ENCODE measurements at regions not wholly inside any gene's neighbourhood (a gene's known extent, or its start where the extent isn't known, plus 50 kb on each side); places are given as distances from the start of the nearest gene placed in this dataset.

GRCh38 chr17:34820922-34821321 lies 140.3 kb downstream of the CCT6B start:
- DNase-seq (peak; percentile 4), ATAC-seq (no peak)
- no peak overlapping the region for H3K4me2 ChIP-seq (ENCODE audit: low read length)
- H4K20me1 ChIP-seq (ENCODE audit: low read length) = no peaks in the 10 kb centered on the region
- no peak overlapping the region for H3K4me3 ChIP-seq (ENCODE audit: low read length)
- no TSS peak for BruUV-seq (replicated peaks)
- H3F3A ChIP-seq (ENCODE audit: low read length, unreplicated experiment) = no peaks in the 10 kb centered on the region
- no peaks in the 10 kb centered on the region for H3K79me2 ChIP-seq (ENCODE audit: low read length)
- no peaks in the 10 kb centered on the region for H3K36me3 ChIP-seq (ENCODE audit: low read depth, low read length)
- H3K9me2 ChIP-seq (replicated peaks; ENCODE audit: low read length) = no peaks in the 10 kb centered on the region
- CTCF ChIA-PET = no interaction called here
- intact Hi-C loops (cut with micrococcal nuclease) = no loop called here
- H3K9ac ChIP-seq (ENCODE audit: low read length) = no peak overlapping the region
- POLR2A ChIA-PET (ENCODE audit: unreplicated experiment) = no interaction called here
- no peaks in the 10 kb centered on the region for H3K27me3 ChIP-seq (ENCODE audit: low read length)
- H3K9me3 ChIP-seq (ENCODE audit: low read length) = no peaks in the 10 kb centered on the region
- H3K4me1 ChIP-seq (ENCODE audit: insufficient read depth, low read length) = no peaks in the 10 kb centered on the region
- TF ChIP-seq EZH2phosphoT487 (IDR thresholded peaks at IDR 0.05; ENCODE audit: borderline replicate concordance, low read length) = no peak
- no peak for TF ChIP-seq CTCF (conservative IDR thresholded peaks at IDR 0.05; ENCODE audit: low read depth, low read length)
- no peak for TF ChIP-seq EZH2 (IDR thresholded peaks at IDR 0.05; ENCODE audit: low read length, unreplicated experiment)
- H3K27ac ChIP-seq (ENCODE audit: low read length) = no peak overlapping the region
- H2AFZ ChIP-seq (ENCODE audit: low read length) = no peak overlapping the region

GRCh38 chr17:34820248-34820801 lies 140.9 kb downstream of the CCT6B start:
- no peaks in the 10 kb centered on the region for H3K9me2 ChIP-seq (replicated peaks; ENCODE audit: low read length)
- no peaks in the 10 kb centered on the region for H4K20me1 ChIP-seq (ENCODE audit: low read length)
- ChIA-PET POLR2A (ENCODE audit: unreplicated experiment) (no interaction called here), CTCF (no interaction called here)
- H3K9me3 ChIP-seq (ENCODE audit: low read length) = no peaks in the 10 kb centered on the region
- TF ChIP-seq EZH2phosphoT487 (IDR thresholded peaks at IDR 0.05; ENCODE audit: borderline replicate concordance, low read length) = no peak
- TF ChIP-seq CTCF (conservative IDR thresholded peaks at IDR 0.05; ENCODE audit: low read depth, low read length) = no peak
- no peak for TF ChIP-seq EZH2 (IDR thresholded peaks at IDR 0.05; ENCODE audit: low read length, unreplicated experiment)
- no peaks in the 10 kb centered on the region for H3F3A ChIP-seq (ENCODE audit: low read length, unreplicated experiment)
- no peak overlapping the region for H2AFZ ChIP-seq (ENCODE audit: low read length)
- no TSS peak for BruUV-seq (replicated peaks)
- no peaks in the 10 kb centered on the region for H3K36me3 ChIP-seq (ENCODE audit: low read depth, low read length)
- intact Hi-C loops (cut with micrococcal nuclease) = no loop called here
- H3K9ac ChIP-seq (ENCODE audit: low read length) = no peak overlapping the region
- no peaks in the 10 kb centered on the region for H3K4me1 ChIP-seq (ENCODE audit: insufficient read depth, low read length)
- no peak overlapping the region for H3K4me2 ChIP-seq (ENCODE audit: low read length)
- H3K4me3 ChIP-seq (ENCODE audit: low read length) = no peak overlapping the region
- H3K27ac ChIP-seq (ENCODE audit: low read length) = no peak overlapping the region
- no peaks in the 10 kb centered on the region for H3K79me2 ChIP-seq (ENCODE audit: low read length)
- DNase-seq = no peak
- no peak for ATAC-seq
- no peaks in the 10 kb centered on the region for H3K27me3 ChIP-seq (ENCODE audit: low read length)

GRCh38 chr17:34817252-34818035 lies 143.8 kb downstream of the CCT6B start:
- Histone ChIP-seq H3K9ac (ENCODE audit: low read length) (no peak overlapping the region), H3K9me3 (ENCODE audit: low read length) (no peaks in the 10 kb centered on the region), H3K4me1 (ENCODE audit: insufficient read depth, low read length) (no peaks in the 10 kb centered on the region), H3K36me3 (ENCODE audit: low read depth, low read length) (no peaks in the 10 kb centered on the region), H3F3A (ENCODE audit: low read length, unreplicated experiment) (no peaks in the 10 kb centered on the region), H2AFZ (ENCODE audit: low read length) (no peak overlapping the region), H3K9me2 (replicated peaks; ENCODE audit: low read length) (no peaks in the 10 kb centered on the region), H3K4me2 (ENCODE audit: low read length) (no peak overlapping the region), H4K20me1 (ENCODE audit: low read length) (no peaks in the 10 kb centered on the region), H3K79me2 (ENCODE audit: low read length) (no peaks in the 10 kb centered on the region), H3K4me3 (ENCODE audit: low read length) (no peak overlapping the region), H3K27ac (ENCODE audit: low read length) (no peak overlapping the region), H3K27me3 (ENCODE audit: low read length) (no peaks in the 10 kb centered on the region)
- intact Hi-C loops (cut with micrococcal nuclease) = no loop called here
- no TSS peak for BruUV-seq (replicated peaks)
- ATAC-seq = no peak
- CTCF ChIA-PET = no interaction called here
- TF ChIP-seq EZH2 (IDR thresholded peaks at IDR 0.05; ENCODE audit: low read length, unreplicated experiment) (no peak), EZH2phosphoT487 (IDR thresholded peaks at IDR 0.05; ENCODE audit: borderline replicate concordance, low read length) (no peak), CTCF (conservative IDR thresholded peaks at IDR 0.05; ENCODE audit: low read depth, low read length) (no peak)
- POLR2A ChIA-PET (ENCODE audit: unreplicated experiment) = no interaction called here
- DNase-seq = no peak

All from PC-3 (cell line).